Breast epithelium (tissue), 3 donors: ENCODE measurements at regions not wholly inside any gene's neighbourhood (a gene's known extent, or its start where the extent isn't known, plus 50 kb on each side); places are given as distances from the start of the nearest gene placed in this dataset.

Source experiments
- POLR2A ChIP-seq: fragments of 450-650 bp; IDR thresholded peaks from one replicate; pipeline ENCODE4 v1.6.1; 2016; ENCODE audit warnings: antibody characterized with exemption, mild to moderate bottlenecking, moderate library complexity
- POLR2AphosphoS5 ChIP-seq, 3 donors: sonication (generic); formaldehyde crosslinking; IDR thresholded peaks; one replicate each; pipeline ENCODE4 v1.6.1; 2017; ENCODE audit warnings: antibody characterized with exemption in 3 of 3
- TF ChIP-seq, protein P1 (sequence below), 3 donors: fragments of 450-650 bp; IDR thresholded peaks; one replicate each; pipeline ENCODE4 v1.5.1; 2016 to 2017; ENCODE audit warnings: antibody characterized with exemption in 3 of 3, mild to moderate bottlenecking in 3 of 3, moderate library complexity in 3 of 3

DNA sequence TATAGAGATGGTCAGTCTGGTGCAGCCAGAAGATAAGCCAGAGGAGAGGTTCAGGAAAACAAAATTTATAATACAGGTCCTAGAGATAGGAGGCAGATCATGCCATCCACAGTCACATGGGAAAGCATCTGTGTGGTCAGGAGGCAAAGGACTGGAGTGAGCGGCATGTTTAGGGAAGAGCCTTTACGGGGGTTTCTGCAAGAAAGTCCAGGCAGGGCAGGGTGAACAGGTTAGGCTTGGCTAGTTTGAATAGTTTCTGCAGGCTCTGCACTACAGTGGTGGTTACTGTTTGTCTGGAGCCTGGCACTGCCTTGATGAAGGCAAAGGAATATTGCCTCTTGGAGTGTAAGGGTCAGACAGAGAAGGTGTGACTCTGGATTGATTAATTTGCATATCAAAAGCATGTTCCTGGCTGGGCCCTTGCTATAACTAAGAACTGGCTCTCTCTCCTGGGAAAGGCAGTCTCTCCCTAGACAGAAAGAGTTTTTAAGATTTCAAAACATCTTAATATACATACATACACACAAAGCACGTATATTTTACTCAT is 1034.7 kb upstream of the CHAC2 start:
- TF ChIP-seq, protein P1, sequence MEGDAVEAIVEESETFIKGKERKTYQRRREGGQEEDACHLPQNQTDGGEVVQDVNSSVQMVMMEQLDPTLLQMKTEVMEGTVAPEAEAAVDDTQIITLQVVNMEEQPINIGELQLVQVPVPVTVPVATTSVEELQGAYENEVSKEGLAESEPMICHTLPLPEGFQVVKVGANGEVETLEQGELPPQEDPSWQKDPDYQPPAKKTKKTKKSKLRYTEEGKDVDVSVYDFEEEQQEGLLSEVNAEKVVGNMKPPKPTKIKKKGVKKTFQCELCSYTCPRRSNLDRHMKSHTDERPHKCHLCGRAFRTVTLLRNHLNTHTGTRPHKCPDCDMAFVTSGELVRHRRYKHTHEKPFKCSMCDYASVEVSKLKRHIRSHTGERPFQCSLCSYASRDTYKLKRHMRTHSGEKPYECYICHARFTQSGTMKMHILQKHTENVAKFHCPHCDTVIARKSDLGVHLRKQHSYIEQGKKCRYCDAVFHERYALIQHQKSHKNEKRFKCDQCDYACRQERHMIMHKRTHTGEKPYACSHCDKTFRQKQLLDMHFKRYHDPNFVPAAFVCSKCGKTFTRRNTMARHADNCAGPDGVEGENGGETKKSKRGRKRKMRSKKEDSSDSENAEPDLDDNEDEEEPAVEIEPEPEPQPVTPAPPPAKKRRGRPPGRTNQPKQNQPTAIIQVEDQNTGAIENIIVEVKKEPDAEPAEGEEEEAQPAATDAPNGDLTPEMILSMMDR (IDR thresholded peaks at IDR 0.05): no peak
- TF ChIP-seq POLR2A: no peak
- no peak for TF ChIP-seq POLR2AphosphoS5 (IDR thresholded peaks at IDR 0.05)
